ENCODE measurements at regions not wholly inside any gene's neighbourhood (a gene's known extent, or its start where the extent isn't known, plus 50 kb on each side); places are given as distances from the start of the nearest gene placed in this dataset.

- ChIA-PET CTCF (no interaction called here), POLR2A (no interaction called here)
- H3K27ac Mint-ChIP-seq = no peak overlapping the region
- no peak overlapping the region for H3K4me3 Mint-ChIP-seq
- intact Hi-C loops (cut with micrococcal nuclease) = no loop called here
- H3K27me3 Mint-ChIP-seq = peaks cover 5% of the 10 kb centered on the region
- DNase-seq = no peak
- no peaks in the 10 kb centered on the region for H3K4me1 Mint-ChIP-seq (ENCODE audit: low read depth)
- H3K36me3 Mint-ChIP-seq = no peaks in the 10 kb centered on the region
- H3K9me3 Mint-ChIP-seq = no peaks in the 10 kb centered on the region
Observed at GRCh38 chr2:145002624-145003023, 482.7 kb upstream of the ZEB2 start.

- Mint-ChIP-seq H3K27ac (no peak overlapping the region), H3K9me3 (no peaks in the 10 kb centered on the region), H3K27me3 (peaks cover 1% of the 10 kb centered on the region), H3K4me1 (ENCODE audit: low read depth) (no peaks in the 10 kb centered on the region), H3K36me3 (no peaks in the 10 kb centered on the region), H3K4me3 (no peak overlapping the region)
- POLR2A ChIA-PET = no interaction called here
- DNase-seq = no peak
- CTCF ChIA-PET = no interaction called here
- intact Hi-C loops (cut with micrococcal nuclease) = no loop called here
Observed at GRCh38 chr2:145000376-145000775, 480.5 kb upstream of the ZEB2 start.

- intact Hi-C loops (cut with micrococcal nuclease) = no loop called here
- CTCF ChIA-PET = no interaction called here
- H3K36me3 Mint-ChIP-seq = no peaks in the 10 kb centered on the region
- peaks cover 1% of the 10 kb centered on the region for H3K27me3 Mint-ChIP-seq
- H3K4me3 Mint-ChIP-seq = no peak overlapping the region
- no peaks in the 10 kb centered on the region for H3K4me1 Mint-ChIP-seq (ENCODE audit: low read depth)
- no peaks in the 10 kb centered on the region for H3K9me3 Mint-ChIP-seq
- no peak for DNase-seq
- POLR2A ChIA-PET = no interaction called here
- no peak overlapping the region for H3K27ac Mint-ChIP-seq
Observed at GRCh38 chr2:144999936-145000335, 480.0 kb upstream of the ZEB2 start.

GRCh38 chr2:144999071-144999875 lies 479.4 kb upstream of the ZEB2 start:
- no peak for DNase-seq
- peaks cover 1% of the 10 kb centered on the region for H3K27me3 Mint-ChIP-seq
- CTCF ChIA-PET = no interaction called here
- no peaks in the 10 kb centered on the region for H3K4me1 Mint-ChIP-seq (ENCODE audit: low read depth)
- POLR2A ChIA-PET = no interaction called here
- intact Hi-C loops (cut with micrococcal nuclease) = no loop called here
- no peaks in the 10 kb centered on the region for H3K36me3 Mint-ChIP-seq
- H3K4me3 Mint-ChIP-seq = no peak overlapping the region
- no peak overlapping the region for H3K27ac Mint-ChIP-seq
- no peaks in the 10 kb centered on the region for H3K9me3 Mint-ChIP-seq

GRCh38 chr2:144998435-144998834 lies 478.5 kb upstream of the ZEB2 start:
- no peak overlapping the region for H3K27ac Mint-ChIP-seq
- no peak for DNase-seq
- no peaks in the 10 kb centered on the region for H3K36me3 Mint-ChIP-seq
- ChIA-PET POLR2A (no interaction called here), CTCF (no interaction called here)
- H3K27me3 Mint-ChIP-seq = peaks cover 1% of the 10 kb centered on the region
- H3K4me1 Mint-ChIP-seq (ENCODE audit: low read depth) = no peaks in the 10 kb centered on the region
- no peaks in the 10 kb centered on the region for H3K9me3 Mint-ChIP-seq
- intact Hi-C loops (cut with micrococcal nuclease) = no loop called here
- H3K4me3 Mint-ChIP-seq = no peak overlapping the region

- Mint-ChIP-seq H3K4me3 (no peak overlapping the region), H3K9me3 (no peaks in the 10 kb centered on the region), H3K36me3 (no peaks in the 10 kb centered on the region), H3K27ac (no peak overlapping the region), H3K4me1 (ENCODE audit: low read depth) (no peaks in the 10 kb centered on the region), H3K27me3 (peaks cover under 1% of the 10 kb centered on the region)
- ChIA-PET POLR2A (no interaction called here), CTCF (no interaction called here)
- intact Hi-C loops (cut with micrococcal nuclease) = no loop called here
- no peak for DNase-seq
Observed at GRCh38 chr2:144996225-144996795, 476.4 kb upstream of the ZEB2 start.

- no peak overlapping the region for H3K4me3 Mint-ChIP-seq
- ChIA-PET CTCF (no interaction called here), POLR2A (no interaction called here)
- no peaks in the 10 kb centered on the region for H3K36me3 Mint-ChIP-seq
- no peak overlapping the region for H3K27ac Mint-ChIP-seq
- no peaks in the 10 kb centered on the region for H3K4me1 Mint-ChIP-seq (ENCODE audit: low read depth)
- DNase-seq = no peak
- no peaks in the 10 kb centered on the region for H3K9me3 Mint-ChIP-seq
- intact Hi-C loops (cut with micrococcal nuclease) = no loop called here
- H3K27me3 Mint-ChIP-seq = no peaks in the 10 kb centered on the region
Observed at GRCh38 chr2:144995482-144995881, 475.6 kb upstream of the ZEB2 start.

- Mint-ChIP-seq H3K9me3 (no peaks in the 10 kb centered on the region), H3K4me3 (no peak overlapping the region), H3K27me3 (peaks cover 2% of the 10 kb centered on the region), H3K27ac (no peak overlapping the region), H3K36me3 (no peaks in the 10 kb centered on the region), H3K4me1 (ENCODE audit: low read depth) (no peaks in the 10 kb centered on the region)
- intact Hi-C loops (cut with micrococcal nuclease) = no loop called here
- ChIA-PET POLR2A (no interaction called here), CTCF (no interaction called here)
- DNase-seq = no peak
Observed at GRCh38 chr2:144990661-144991060, 470.7 kb upstream of the ZEB2 start.

- DNase-seq = no peak
- Mint-ChIP-seq H3K9me3 (no peaks in the 10 kb centered on the region), H3K36me3 (no peaks in the 10 kb centered on the region), H3K4me1 (ENCODE audit: low read depth) (no peaks in the 10 kb centered on the region), H3K27ac (no peak overlapping the region), H3K4me3 (no peak overlapping the region), H3K27me3 (peaks cover 2% of the 10 kb centered on the region)
- intact Hi-C loops (cut with micrococcal nuclease) = no loop called here
- ChIA-PET CTCF (interaction anchor here (1.0 kb wide), 1 partner anchor 643 kb away, joined by 3 read pairs; no protein-coding TSS in a partner anchor), POLR2A (no interaction called here)
Observed at GRCh38 chr2:144989579-144990270, 469.8 kb upstream of the ZEB2 start.

GRCh38 chr2:144988591-144988990 lies 468.7 kb upstream of the ZEB2 start:
- no peaks in the 10 kb centered on the region for H3K4me1 Mint-ChIP-seq (ENCODE audit: low read depth)
- no peaks in the 10 kb centered on the region for H3K9me3 Mint-ChIP-seq
- H3K27ac Mint-ChIP-seq = no peak overlapping the region
- CTCF ChIA-PET = no interaction called here
- intact Hi-C loops (cut with micrococcal nuclease) = no loop called here
- no peaks in the 10 kb centered on the region for H3K36me3 Mint-ChIP-seq
- no peak for DNase-seq
- POLR2A ChIA-PET = no interaction called here
- H3K27me3 Mint-ChIP-seq = peaks cover 2% of the 10 kb centered on the region
- no peak overlapping the region for H3K4me3 Mint-ChIP-seq

- H3K4me3 Mint-ChIP-seq = no peak overlapping the region
- POLR2A ChIA-PET = no interaction called here
Observed at GRCh38 chr2:144986691-144987090, 466.8 kb upstream of the ZEB2 start.

GRCh38 chr2:144984038-144984437 lies 464.1 kb upstream of the ZEB2 start:
- DNase-seq = no peak
- ChIA-PET CTCF (no interaction called here), POLR2A (no interaction called here)
- no peaks in the 10 kb centered on the region for H3K9me3 Mint-ChIP-seq
- no peak overlapping the region for H3K27ac Mint-ChIP-seq
- no peak overlapping the region for H3K4me3 Mint-ChIP-seq
- intact Hi-C loops (cut with micrococcal nuclease) = no loop called here
- H3K36me3 Mint-ChIP-seq = no peaks in the 10 kb centered on the region
- peaks cover 2% of the 10 kb centered on the region for H3K27me3 Mint-ChIP-seq
- H3K4me1 Mint-ChIP-seq (ENCODE audit: low read depth) = no peaks in the 10 kb centered on the region

More at GRCh38 chr2:144986691-144987090, 466.8 kb upstream of the ZEB2 start:
- Mint-ChIP-seq H3K27ac (no peak overlapping the region), H3K4me1 (ENCODE audit: low read depth) (no peaks in the 10 kb centered on the region), H3K9me3 (no peaks in the 10 kb centered on the region), H3K36me3 (no peaks in the 10 kb centered on the region), H3K27me3 (peaks cover 2% of the 10 kb centered on the region)
- intact Hi-C loops (cut with micrococcal nuclease) = no loop called here
- CTCF ChIA-PET = no interaction called here
- no peak for DNase-seq

- no peak for DNase-seq
- peaks cover 2% of the 10 kb centered on the region for H3K27me3 Mint-ChIP-seq
- intact Hi-C loops (cut with micrococcal nuclease) = no loop called here
- no peaks in the 10 kb centered on the region for H3K4me1 Mint-ChIP-seq (ENCODE audit: low read depth)
- H3K27ac Mint-ChIP-seq = no peak overlapping the region
- H3K9me3 Mint-ChIP-seq = no peaks in the 10 kb centered on the region
- no peak overlapping the region for H3K4me3 Mint-ChIP-seq
- POLR2A ChIA-PET = interaction anchor here (0.6 kb wide), 1 partner anchor 1580 kb away, joined by 3 read pairs; no protein-coding TSS in a partner anchor
- CTCF ChIA-PET = no interaction called here
- H3K36me3 Mint-ChIP-seq = no peaks in the 10 kb centered on the region
Observed at GRCh38 chr2:144983107-144983506, 463.2 kb upstream of the ZEB2 start.
